ENCODE measurements at regions not wholly inside any gene's neighbourhood (a gene's known extent, or its start where the extent isn't known, plus 50 kb on each side); places are given as distances from the start of the nearest gene placed in this dataset.
"Not testable (repeated sequence)": the region's sequence is repeated elsewhere in the genome, so short reads cannot be mapped to it uniquely, and the experiment has no call there.

DNA sequence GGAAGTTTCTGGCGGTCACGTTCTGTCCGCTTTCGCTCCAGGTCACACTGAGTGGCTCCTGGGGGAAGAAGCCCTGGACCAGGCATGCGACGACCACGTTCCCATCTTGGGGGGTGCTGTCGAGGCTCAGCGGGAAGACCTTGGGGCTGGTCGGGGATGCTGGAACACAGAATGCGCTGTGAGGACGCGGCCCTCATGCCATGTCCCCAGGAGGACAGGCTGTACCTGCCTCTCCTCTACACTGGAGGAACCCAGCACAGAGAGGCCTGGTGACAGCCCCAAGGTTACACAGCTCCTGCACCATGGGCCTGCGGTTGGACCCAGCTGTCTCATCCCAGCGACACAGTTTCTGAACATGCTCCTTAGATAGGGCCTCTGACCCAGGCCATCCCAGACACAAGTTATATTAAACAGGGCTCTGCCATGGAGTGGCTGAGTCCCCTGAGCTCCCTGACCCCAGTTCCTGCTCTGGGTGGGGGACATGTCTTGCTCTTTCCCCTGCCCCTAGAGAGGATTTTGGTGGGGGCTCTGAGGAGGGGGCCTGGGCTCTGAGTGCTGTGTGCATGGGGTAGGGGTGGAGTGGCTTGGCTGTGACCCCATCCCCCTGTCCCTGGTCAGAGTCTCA is 62.0 kb downstream of the TMEM121 start:
- peak; percentile 68 for DNase-seq (ENCODE audit: low spot score)
- Mint-ChIP-seq H3K9me3 (ENCODE audit: low read depth) (no peaks in the 10 kb centered on the region), H3K27me3 (ENCODE audit: low read depth) (no peaks in the 10 kb centered on the region), H3K4me1 (ENCODE audit: low read depth) (no peaks in the 10 kb centered on the region), H3K4me3 (ENCODE audit: unreplicated experiment) (no peak overlapping the region), H3K27ac (ENCODE audit: unreplicated experiment) (no peak overlapping the region), H3K36me3 (ENCODE audit: low read depth) (no peaks in the 10 kb centered on the region)
- TF ChIP-seq, protein P1, sequence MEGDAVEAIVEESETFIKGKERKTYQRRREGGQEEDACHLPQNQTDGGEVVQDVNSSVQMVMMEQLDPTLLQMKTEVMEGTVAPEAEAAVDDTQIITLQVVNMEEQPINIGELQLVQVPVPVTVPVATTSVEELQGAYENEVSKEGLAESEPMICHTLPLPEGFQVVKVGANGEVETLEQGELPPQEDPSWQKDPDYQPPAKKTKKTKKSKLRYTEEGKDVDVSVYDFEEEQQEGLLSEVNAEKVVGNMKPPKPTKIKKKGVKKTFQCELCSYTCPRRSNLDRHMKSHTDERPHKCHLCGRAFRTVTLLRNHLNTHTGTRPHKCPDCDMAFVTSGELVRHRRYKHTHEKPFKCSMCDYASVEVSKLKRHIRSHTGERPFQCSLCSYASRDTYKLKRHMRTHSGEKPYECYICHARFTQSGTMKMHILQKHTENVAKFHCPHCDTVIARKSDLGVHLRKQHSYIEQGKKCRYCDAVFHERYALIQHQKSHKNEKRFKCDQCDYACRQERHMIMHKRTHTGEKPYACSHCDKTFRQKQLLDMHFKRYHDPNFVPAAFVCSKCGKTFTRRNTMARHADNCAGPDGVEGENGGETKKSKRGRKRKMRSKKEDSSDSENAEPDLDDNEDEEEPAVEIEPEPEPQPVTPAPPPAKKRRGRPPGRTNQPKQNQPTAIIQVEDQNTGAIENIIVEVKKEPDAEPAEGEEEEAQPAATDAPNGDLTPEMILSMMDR (IDR thresholded peaks at IDR 0.05), result no peak

DNA sequence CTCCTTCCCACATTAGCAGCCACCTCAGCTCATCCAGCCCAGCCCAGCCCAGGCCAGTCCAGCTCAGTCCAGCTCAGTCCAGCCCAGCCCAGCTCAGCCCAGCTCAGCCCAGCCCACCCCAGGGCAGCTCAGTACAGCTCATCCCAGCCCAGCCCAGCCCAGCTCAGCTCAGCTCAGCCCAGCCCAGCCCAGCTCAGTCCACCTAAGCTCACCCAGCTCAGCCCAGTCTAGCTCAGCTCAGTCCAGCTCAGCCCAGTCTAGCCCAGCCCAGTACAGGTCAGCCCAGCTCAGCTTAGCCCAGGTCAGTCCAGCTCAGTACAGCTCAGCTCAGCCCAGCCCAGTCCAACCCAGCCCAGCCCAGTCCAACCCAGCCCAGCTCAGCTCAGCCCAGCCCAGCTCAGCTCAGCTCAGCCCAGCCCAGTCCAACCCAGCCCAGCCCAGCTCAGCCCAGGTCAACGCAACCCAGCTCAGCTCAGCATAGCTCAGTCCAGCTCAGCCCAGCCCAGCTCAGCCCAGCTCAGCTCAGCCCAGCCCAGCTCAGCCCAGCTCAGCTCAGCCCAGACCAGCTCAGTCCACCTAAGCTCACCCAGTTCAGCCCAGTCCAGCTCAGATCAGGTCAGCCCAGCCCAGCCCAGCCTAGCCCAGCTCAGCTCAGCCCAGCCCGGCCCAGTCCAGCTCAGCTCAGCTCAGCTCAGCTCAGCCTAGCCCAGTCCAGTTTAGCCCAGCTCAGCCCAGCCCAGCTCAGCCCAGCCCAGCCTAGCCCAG is 63.0 kb downstream of the TMEM121 start:
- DNase-seq (ENCODE audit: low spot score), result no peak
- Mint-ChIP-seq H3K9me3 (ENCODE audit: low read depth) (no peaks in the 10 kb centered on the region), H3K27ac (ENCODE audit: unreplicated experiment) (no peak overlapping the region), H3K4me3 (ENCODE audit: unreplicated experiment) (no peak overlapping the region), H3K4me1 (ENCODE audit: low read depth) (no peaks in the 10 kb centered on the region), H3K27me3 (ENCODE audit: low read depth) (no peaks in the 10 kb centered on the region), H3K36me3 (ENCODE audit: low read depth) (no peaks in the 10 kb centered on the region)
- TF ChIP-seq, protein P1 (IDR thresholded peaks at IDR 0.05), result no peak

DNA sequence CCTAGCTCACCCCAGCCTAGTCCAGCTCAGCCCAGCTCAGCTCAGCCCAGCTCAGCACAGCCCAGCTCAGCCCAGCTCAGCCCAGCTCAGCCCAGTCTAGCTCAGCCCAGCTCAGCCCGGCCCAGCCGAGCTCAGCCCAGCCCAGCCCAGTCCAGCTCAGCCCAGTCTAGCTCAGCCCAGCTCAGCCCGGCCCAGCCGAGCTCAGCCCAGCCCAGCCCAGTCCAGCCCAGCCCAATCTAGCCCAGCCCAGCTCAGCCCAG is 63.5 kb downstream of the TMEM121 start:
- not testable (repeated sequence) for H3K4me3 Mint-ChIP-seq (ENCODE audit: unreplicated experiment); H3K27me3 Mint-ChIP-seq (ENCODE audit: low read depth); DNase-seq (ENCODE audit: low spot score); H3K9me3 Mint-ChIP-seq (ENCODE audit: low read depth); H3K27ac Mint-ChIP-seq (ENCODE audit: unreplicated experiment); H3K36me3 Mint-ChIP-seq (ENCODE audit: low read depth); H3K4me1 Mint-ChIP-seq (ENCODE audit: low read depth)

DNA sequence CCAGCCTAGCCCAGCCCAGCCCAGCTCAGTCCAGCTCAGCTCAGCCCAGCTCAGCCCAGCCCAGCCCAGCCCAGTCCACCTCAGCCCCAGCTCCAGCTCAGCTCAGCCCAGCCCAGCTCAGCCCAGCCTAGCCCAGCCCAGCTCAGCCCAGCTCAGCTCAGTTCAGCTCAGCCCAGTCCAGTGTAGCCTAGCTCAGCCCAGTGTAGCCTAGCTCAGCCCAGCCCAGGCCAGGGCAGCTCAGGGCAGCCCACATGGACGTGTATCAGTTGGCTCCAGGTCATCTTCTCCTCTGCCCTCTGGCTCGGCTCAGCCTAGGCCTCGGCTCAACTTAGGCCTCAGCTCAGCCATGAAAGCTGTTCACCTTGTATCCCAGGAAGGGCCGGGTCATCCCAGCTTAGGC is 64.7 kb downstream of the TMEM121 start:
- TF ChIP-seq, protein P1 (IDR thresholded peaks at IDR 0.05), result no peak
- no peak overlapping the region for H3K27ac Mint-ChIP-seq (ENCODE audit: unreplicated experiment)
- H3K36me3 Mint-ChIP-seq (ENCODE audit: low read depth), result no peaks in the 10 kb centered on the region
- no peaks in the 10 kb centered on the region for H3K4me1 Mint-ChIP-seq (ENCODE audit: low read depth)
- no peaks in the 10 kb centered on the region for H3K9me3 Mint-ChIP-seq (ENCODE audit: low read depth)
- DNase-seq (ENCODE audit: low spot score), result peak; percentile 68
- H3K4me3 Mint-ChIP-seq (ENCODE audit: unreplicated experiment), result no peak overlapping the region
- H3K27me3 Mint-ChIP-seq (ENCODE audit: low read depth), result no peaks in the 10 kb centered on the region

DNA sequence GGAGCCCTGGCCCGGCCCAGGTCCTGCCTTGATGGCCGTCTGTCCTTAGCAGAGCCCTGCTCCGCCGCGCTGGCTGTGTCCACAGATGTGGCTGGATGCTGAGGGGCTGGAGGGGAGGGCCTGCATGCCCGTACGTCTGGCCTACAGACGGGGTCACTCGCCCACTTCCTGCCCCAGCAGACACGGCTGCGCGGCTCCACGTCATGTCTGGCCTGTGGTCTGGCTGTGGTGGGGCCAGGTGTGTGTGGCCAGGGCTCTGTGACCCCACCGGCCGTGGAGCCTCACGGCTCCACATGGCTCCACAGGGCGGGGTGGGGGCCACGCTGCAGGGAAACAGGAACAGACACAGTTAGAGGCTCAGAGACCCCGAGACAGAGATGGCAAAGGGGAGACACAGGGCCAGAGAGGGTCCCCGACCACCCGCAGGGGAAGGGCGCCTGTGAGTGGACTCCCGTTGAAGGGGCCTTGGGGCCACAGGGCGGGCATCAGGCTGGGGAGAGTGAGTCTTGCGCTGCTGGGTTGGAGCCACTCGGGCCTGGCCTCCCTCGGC is 65.5 kb downstream of the TMEM121 start:
- DNase-seq (ENCODE audit: low spot score), result peak; percentile 72
- H3K27me3 Mint-ChIP-seq (ENCODE audit: low read depth); H3K4me3 Mint-ChIP-seq (ENCODE audit: unreplicated experiment); H3K4me1 Mint-ChIP-seq (ENCODE audit: low read depth); H3K9me3 Mint-ChIP-seq (ENCODE audit: low read depth); H3K27ac Mint-ChIP-seq (ENCODE audit: unreplicated experiment); H3K36me3 Mint-ChIP-seq (ENCODE audit: low read depth): not testable (repeated sequence)

DNA sequence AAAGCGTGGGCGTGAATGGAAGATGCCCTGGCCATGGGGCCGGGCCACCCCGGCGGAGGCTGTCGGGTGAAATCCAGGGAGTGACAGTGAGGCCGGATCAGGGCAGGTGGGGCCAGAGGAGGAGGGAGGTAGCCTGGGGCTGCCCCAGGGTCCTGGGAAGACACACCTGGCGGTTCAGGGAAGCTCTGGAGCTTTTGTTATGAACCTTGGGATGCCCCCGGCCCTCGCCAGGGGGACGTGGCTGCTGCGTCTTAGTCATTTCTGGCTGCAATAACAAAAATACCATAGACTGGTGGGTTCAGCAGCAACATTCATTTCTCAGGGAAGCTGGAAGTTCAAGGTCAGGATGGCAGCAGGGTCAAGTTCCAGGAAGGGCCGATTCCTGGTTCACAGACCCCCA is 66.3 kb downstream of the TMEM121 start:
- not testable (repeated sequence) for H3K4me3 Mint-ChIP-seq (ENCODE audit: unreplicated experiment); H3K36me3 Mint-ChIP-seq (ENCODE audit: low read depth); H3K9me3 Mint-ChIP-seq (ENCODE audit: low read depth); DNase-seq (ENCODE audit: low spot score); H3K27ac Mint-ChIP-seq (ENCODE audit: unreplicated experiment); H3K4me1 Mint-ChIP-seq (ENCODE audit: low read depth); H3K27me3 Mint-ChIP-seq (ENCODE audit: low read depth)

DNA sequence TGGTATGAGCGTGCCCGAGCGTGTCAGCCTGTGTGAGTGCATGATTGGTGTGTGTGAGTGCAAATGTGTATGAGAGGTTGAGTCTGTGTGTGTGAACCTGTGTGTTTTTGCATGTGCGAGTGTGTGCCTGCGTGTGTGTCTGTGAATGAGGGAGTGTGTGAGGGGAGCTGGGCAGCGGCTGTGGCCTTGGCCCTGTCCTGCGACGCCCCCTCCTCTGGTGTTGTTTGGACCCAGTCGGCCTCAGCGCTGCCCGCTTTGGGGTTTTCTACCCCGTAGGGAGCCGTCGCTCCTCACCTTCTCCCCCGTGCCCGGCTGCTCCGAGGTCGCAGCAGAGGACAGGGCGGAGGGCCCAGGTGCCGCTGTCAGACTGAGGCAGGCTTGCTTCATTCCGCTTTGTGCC is 69.0 kb downstream of the TMEM121 start:
- H3K4me3 Mint-ChIP-seq (ENCODE audit: unreplicated experiment); H3K36me3 Mint-ChIP-seq (ENCODE audit: low read depth); H3K27me3 Mint-ChIP-seq (ENCODE audit: low read depth); H3K9me3 Mint-ChIP-seq (ENCODE audit: low read depth); H3K4me1 Mint-ChIP-seq (ENCODE audit: low read depth); H3K27ac Mint-ChIP-seq (ENCODE audit: unreplicated experiment): not testable (repeated sequence)
- peak; percentile 88 for DNase-seq (ENCODE audit: low spot score)

DNA sequence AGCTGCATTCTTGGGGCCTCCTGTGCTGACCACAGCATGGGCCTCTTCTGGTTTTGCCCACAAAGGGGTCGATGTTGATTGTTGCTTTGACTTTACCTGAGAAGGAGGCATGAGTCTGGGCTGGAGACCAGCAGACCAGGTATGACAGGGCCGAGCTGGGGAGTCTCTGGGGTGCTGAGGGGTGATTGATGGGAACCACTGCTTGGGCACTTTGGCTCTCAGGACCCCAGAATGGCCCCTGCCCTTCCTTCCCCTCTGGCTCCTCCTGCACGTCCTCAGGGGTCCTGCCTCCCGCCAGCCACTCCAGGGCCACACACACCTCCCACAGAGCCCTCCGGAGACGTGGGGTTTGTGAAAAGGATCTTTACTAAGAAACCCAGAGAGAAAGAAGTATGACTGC is 70.0 kb downstream of the TMEM121 start:
- not testable (repeated sequence) for H3K4me3 Mint-ChIP-seq (ENCODE audit: unreplicated experiment); H3K27ac Mint-ChIP-seq (ENCODE audit: unreplicated experiment); DNase-seq (ENCODE audit: low spot score); H3K36me3 Mint-ChIP-seq (ENCODE audit: low read depth); H3K9me3 Mint-ChIP-seq (ENCODE audit: low read depth); H3K4me1 Mint-ChIP-seq (ENCODE audit: low read depth); H3K27me3 Mint-ChIP-seq (ENCODE audit: low read depth)

DNA sequence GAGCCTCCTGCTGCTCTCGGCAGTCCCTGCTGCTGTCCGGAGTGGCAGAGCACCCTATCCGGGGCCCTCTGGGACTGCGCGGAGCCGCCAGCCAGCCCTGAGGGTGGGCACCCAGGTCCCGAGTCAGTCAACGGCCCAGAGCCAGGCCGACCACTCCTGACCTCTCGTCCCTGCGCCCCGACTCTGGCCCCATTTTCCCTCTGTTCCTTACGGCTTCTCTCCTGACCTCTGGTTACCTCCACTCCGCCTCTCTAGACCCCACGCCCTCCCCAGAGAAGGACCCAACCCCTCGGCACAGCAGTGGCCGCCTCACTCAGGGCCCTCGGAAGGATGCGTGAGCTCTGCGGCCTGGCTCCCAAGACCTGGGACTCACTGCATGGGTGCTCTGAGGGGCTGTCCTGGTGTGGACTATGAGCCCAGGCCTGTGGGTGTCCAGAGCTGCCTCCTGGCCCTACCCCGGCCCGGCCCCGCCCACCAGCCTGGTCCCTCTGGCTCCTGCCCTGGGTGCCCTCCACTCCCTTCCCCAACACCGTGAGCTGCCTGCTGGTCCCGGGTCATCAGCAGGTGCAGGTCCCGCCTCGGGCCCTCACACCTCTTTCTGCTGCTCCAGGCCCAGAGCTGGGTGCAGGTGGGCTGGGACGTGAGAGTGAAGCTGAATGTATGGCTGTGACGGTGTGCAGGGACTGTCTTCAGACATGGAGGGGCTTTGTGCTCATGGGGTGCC is 71.8 kb downstream of the TMEM121 start:
- H3K27me3 Mint-ChIP-seq (ENCODE audit: low read depth); H3K36me3 Mint-ChIP-seq (ENCODE audit: low read depth); H3K4me1 Mint-ChIP-seq (ENCODE audit: low read depth); H3K27ac Mint-ChIP-seq (ENCODE audit: unreplicated experiment); H3K4me3 Mint-ChIP-seq (ENCODE audit: unreplicated experiment): not testable (repeated sequence)
- peak; percentile 85 for DNase-seq (ENCODE audit: low spot score)
- H3K9me3 Mint-ChIP-seq (ENCODE audit: low read depth), result peaks cover 10% of the 10 kb centered on the region

All from chondrocyte (in vitro differentiated cells).